AML-193 (cell line): ENCODE measurements at regions not wholly inside any gene's neighbourhood (a gene's known extent, or its start where the extent isn't known, plus 50 kb on each side); places are given as distances from the start of the nearest gene placed in this dataset.

Source experiments
- DNase-seq, 2 experiments: peaks; one replicate each; lab custom pipeline; 2025; lab: John Stamatoyannopoulos, UW

- no peak for DNase-seq
These were observed 1376.4 kb downstream of the TBC1D22A start for GRCh38 chr22:48138855-48139254.

GRCh38 chr22:48138427-48138826 lies 1376.0 kb downstream of the TBC1D22A start:
- DNase-seq = no peak

- DNase-seq = no peak
These were observed 1375.2 kb downstream of the TBC1D22A start for GRCh38 chr22:48137640-48138039.

- DNase-seq = no peak
These were observed 1373.1 kb downstream of the TBC1D22A start for GRCh38 chr22:48135592-48135991.

GRCh38 chr22:48125416-48125815 lies 1363.0 kb downstream of the TBC1D22A start:
- no peak for DNase-seq

- no peak for DNase-seq
These were observed 1359.5 kb downstream of the TBC1D22A start for GRCh38 chr22:48121984-48122383.

GRCh38 chr22:48118654-48119053 lies 1356.2 kb downstream of the TBC1D22A start:
- DNase-seq = no peak

GRCh38 chr22:48116871-48117270 lies 1354.4 kb downstream of the TBC1D22A start:
- DNase-seq = no peak

GRCh38 chr22:48112687-48113521 lies 1350.5 kb downstream of the TBC1D22A start:
- no peak for DNase-seq

GRCh38 chr22:48106715-48107259 lies 1344.3 kb downstream of the TBC1D22A start:
- no peak for DNase-seq

GRCh38 chr22:48106215-48106614 lies 1343.8 kb downstream of the TBC1D22A start:
- DNase-seq = no peak

GRCh38 chr22:48105259-48105658 lies 1342.8 kb downstream of the TBC1D22A start:
- no peak for DNase-seq

GRCh38 chr22:48104766-48105165 lies 1342.3 kb downstream of the TBC1D22A start:
- DNase-seq = no peak

GRCh38 chr22:48104102-48104738 lies 1341.8 kb downstream of the TBC1D22A start:
- DNase-seq = no peak

GRCh38 chr22:48103126-48103875 lies 1340.9 kb downstream of the TBC1D22A start:
- DNase-seq = no peak

GRCh38 chr22:48102581-48102980 lies 1340.1 kb downstream of the TBC1D22A start:
- no peak for DNase-seq

- no peak for DNase-seq
These were observed 1339.3 kb downstream of the TBC1D22A start for GRCh38 chr22:48101704-48102103.

- DNase-seq = no peak
These were observed 1338.4 kb downstream of the TBC1D22A start for GRCh38 chr22:48100685-48101417.

GRCh38 chr22:48099671-48100070 lies 1337.2 kb downstream of the TBC1D22A start:
- no peak for DNase-seq

- no peak for DNase-seq
These were observed 1336.8 kb downstream of the TBC1D22A start for GRCh38 chr22:48099251-48099650.

GRCh38 chr22:48098921-48099245 lies 1336.4 kb downstream of the TBC1D22A start:
- DNase-seq = no peak
